A204.1 (cell line): ENCODE measurements at regions not wholly inside any gene's neighbourhood (a gene's known extent, or its start where the extent isn't known, plus 50 kb on each side); places are given as distances from the start of the nearest gene placed in this dataset.

ENCODE experiments used
- FAIRE-seq: peaks from 2 replicates; lab custom pipeline; 2012; peaks lifted over from hg19 to GRCh38; lab: Jason Lieb, UNC

- no peak for FAIRE-seq
Measured at GRCh38 chr3:102529452-102529851, 94.6 kb downstream of the ZPLD1 start.

DNA sequence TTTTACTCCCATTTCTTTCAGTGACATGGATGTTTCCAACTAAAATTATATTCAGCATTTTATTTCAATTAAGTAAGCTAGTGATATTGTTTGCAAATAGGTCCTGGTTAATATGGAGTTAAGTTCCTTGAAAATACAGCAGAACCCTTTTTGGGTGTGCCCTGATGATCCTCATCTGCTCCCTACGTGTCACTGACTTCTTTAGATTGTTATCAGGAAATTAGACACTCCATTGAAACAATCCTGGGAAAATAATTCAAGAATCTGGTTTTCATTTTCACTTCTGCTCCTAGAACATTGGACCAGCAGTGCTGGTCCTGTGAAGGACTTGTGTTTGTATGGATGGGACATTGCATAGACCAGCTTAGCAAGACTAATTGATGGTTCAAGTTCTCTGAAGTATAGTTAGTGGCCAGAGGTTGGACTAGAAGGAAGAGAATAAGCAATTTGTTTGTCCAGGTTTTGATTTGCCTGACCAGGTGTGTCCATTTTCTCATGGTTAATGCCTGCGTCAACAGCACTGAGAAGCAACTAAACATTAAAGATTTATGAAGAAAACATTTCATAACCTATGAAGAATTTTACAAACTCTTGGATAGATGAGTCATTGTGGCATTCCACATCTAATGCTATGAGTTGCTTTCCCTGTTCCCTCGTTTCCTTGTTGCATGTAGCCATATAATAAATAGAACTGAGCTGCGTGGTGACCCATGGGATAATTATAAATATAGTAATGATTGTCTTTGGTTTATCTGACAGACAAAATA lies 95.8 kb downstream of the ZPLD1 start:
- FAIRE-seq: no peak

DNA sequence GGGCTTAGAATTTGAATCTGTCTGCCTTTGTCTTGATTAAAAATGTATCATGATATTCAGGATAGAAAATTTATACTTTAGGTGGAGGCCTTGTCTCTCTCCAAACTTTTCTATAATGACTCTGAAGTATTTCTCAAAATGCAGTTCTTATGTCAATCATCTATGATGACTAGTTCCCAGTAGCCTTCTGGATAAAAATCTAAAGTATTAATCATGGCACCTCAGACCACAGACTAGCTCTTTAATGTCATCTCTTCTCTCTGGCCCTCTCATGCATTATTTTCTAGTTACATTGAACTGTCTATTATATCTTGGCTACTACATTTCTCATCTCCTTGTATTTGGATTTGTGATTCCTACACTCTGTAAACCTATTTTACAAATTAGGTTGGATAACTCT lies 96.9 kb downstream of the ZPLD1 start:
- no peak for FAIRE-seq

DNA sequence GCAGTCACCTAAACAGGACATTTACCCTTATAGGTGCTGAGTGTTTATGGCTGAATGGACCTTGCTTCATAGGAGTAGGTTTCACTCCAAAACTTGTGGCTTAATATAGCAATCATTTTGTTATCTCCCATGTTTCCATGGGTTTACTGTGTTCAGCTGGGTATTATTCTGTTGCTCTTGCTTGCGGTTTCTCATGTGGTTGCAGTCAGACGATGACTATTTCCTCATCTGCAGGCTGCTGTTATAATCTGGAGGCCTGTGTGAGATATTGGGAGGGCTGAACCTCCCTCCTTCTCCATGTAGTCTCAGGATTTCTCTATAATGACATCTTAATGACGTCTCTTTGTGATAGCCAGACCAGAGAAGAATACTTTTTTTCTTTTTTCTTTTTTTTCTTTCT lies 98.1 kb downstream of the ZPLD1 start:
- FAIRE-seq: no peak

DNA sequence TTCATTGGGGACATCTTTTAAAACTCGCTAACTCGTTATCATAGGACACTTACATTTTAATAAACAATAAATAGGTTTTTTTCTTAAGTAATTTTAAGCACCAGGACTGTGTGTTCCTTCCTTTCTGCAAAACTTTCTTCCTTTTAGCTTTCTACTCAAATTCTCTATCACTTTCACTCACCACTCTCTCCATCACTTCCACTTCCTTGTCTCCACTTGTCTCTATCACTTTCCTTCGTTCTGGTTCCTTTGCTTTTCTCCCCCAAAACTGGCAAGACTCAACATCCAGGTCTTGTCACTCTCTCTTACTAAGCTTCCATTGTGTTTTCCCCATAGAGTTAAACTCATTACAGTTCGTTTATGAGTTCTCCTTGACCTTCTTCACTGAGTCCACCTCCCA lies 99.0 kb downstream of the ZPLD1 start:
- FAIRE-seq: no peak

- peak; percentile 80 for FAIRE-seq
Measured at GRCh38 chr3:102536456-102536855, 101.6 kb downstream of the ZPLD1 start.

DNA sequence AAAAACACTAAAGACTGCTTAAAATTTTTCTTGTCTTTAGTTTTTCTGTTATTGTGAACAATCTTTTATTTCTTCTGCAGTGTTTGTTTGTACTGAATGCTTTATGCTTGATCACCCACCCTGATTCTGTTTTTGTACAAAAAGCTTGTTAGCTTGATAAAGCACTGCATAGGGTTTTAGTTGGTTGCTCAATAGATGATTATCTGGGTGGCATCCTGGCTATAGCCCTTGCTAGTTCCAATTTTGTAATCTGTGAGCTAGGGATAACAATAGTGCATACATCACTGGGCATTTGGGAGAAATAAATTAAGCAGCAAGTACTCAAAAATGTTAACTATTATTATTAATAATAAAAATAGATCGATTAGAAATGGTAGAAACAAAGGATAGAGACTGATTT lies 102.3 kb downstream of the ZPLD1 start:
- FAIRE-seq: no peak

DNA sequence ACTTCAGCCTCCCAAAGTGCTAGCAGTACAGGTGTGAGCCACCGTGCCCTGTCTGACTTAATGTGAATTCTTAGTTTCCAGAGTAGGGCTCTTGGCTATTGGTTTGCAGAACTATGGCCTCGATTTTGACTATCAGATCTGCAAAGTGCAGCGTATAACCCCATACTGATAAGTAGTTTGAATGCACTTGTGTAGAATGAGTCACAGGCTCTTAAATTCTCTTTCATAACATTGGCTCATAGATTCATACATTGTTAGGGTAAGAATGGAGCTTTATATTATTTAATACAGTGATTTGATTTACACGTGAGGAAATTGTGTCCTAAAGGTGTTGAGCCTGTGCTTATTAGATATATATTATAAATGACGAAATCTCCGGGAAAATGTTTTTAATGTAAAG lies 109.9 kb downstream of the ZPLD1 start:
- FAIRE-seq: no peak

DNA sequence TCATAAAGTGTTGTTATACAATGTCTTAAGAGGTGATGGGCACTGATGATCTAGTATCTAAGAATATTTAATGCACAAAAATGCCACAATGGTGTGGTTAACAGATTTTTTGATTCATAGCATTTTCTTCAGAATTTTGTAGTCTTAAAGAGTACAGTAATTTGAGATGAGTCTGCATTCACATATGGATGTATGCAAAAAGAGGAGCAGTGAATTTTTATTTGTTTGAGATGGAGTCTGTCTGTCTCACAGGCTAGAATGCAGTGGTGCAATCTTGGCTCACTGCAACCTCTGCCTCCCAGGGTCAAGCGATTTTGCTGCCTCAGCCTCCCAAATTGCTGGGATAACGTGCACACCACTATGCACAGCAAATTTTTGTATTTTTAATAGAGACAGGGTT lies 110.5 kb downstream of the ZPLD1 start:
- no peak for FAIRE-seq

DNA sequence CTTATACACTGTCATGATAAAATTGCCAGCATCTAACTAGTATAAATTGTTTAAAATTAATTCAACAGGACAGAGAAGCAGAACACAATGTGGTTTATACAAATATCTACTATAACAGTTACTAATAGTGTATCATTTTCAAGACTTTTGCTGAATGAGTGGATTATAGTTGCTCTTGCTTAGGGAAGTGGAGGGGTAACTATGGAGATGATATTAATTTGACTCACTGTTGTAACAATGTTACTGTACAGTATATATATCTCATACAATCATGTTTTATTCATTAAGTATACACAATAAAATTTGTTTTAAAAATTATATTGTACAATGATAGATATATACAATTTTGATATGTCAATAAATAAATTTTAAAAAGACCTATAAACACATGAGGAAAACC lies 119.1 kb downstream of the ZPLD1 start:
- FAIRE-seq: peak; percentile 46

DNA sequence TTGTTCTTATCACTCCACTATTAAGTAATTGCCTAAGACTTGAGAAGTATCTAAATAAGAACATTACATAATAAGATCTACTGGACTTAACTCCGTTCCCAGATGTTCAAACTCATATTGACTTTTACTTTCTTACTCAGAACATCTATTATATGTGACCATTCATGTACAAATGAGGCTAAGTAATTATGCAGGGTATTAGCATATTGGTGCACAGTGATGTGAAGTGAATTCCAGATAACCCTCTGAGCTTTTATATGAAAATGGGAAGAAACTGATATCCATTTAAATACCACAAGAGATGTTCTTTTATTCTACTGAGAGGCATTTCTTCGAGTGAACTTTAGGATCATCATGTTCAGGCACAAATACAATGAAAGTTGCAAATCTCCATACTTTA lies 135.7 kb downstream of the ZPLD1 start:
- FAIRE-seq: no peak

- no peak for FAIRE-seq
Measured at GRCh38 chr3:102571006-102571405, 136.2 kb downstream of the ZPLD1 start.

GRCh38 chr3:102571720-102572384 lies 137.0 kb downstream of the ZPLD1 start:
- FAIRE-seq: no peak

GRCh38 chr3:102573483-102574028 lies 138.7 kb downstream of the ZPLD1 start:
- no peak for FAIRE-seq

DNA sequence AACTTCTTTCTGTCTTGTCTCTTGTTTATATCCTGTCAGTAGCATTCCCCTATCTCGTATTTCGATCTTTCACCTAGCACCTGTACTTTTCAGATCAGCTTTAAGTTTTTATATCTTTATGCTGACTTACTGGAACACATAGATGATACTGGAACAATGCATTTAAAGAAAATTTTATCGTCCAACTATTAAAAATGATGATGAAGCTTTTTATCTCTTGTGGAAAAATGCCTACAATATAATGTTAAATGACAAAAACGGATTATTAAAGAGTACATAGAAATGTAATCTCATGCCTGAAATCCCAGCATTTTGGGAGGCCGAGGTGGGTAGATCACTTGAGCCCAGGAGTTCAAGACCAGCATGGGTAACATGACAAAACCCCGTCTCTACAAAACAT lies 139.5 kb downstream of the ZPLD1 start:
- no peak for FAIRE-seq

DNA sequence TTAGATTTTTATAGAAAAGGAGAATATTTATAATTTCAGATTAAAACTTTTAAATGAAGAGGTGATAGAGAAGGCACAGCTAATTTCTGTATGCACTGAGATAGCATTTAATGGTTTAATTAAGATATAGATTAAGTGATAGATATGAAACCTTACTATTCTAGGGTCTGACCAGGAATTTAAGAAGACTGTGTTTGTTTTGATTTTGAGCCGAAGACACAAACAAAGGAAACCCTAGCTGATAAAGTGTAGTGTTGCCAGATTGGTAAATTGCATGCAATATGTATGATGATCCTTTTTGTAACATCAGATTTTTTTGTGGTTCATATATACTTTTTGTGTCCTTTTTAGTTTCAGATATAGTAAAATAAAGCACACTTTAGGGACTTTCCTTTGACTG lies 141.8 kb downstream of the ZPLD1 start:
- FAIRE-seq: no peak

DNA sequence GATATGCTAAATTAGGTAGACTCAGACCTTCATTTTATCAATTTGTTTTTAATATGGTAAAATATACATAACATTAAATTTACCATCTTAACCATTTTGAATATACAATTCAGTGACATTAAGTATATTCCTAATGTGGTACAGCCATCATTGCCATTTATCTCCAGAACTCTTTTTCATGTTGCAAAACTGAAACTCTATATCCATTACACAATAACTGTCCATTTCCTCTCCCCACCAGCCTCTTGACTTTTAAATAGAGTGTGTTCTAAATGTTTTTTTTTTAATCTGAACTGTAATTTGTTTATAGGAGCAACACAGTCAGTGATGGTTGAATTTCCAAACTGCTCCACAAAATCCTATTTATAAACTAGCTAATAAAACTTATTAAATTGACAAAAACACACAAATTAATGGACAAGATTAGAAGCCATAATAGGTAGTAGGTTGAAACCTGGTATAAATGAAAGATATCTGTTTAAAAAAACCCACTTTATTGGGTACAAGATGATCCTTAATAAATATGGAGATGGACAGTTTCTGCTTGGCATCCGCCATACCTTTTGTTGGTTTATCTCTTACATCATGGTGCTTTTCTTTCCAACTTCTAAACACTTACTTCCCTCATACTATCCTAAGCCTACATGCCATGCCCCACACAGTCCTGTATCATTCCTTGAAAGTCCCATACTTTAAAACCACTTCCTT lies 142.4 kb downstream of the ZPLD1 start:
- no peak for FAIRE-seq

- no peak for FAIRE-seq
Measured at GRCh38 chr3:102580760-102581159, 145.9 kb downstream of the ZPLD1 start.

- FAIRE-seq: no peak
Measured at GRCh38 chr3:102586485-102586884, 151.7 kb downstream of the ZPLD1 start.

- peak; percentile 99 for FAIRE-seq
Measured at GRCh38 chr3:102593812-102594602, 159.2 kb downstream of the ZPLD1 start.

DNA sequence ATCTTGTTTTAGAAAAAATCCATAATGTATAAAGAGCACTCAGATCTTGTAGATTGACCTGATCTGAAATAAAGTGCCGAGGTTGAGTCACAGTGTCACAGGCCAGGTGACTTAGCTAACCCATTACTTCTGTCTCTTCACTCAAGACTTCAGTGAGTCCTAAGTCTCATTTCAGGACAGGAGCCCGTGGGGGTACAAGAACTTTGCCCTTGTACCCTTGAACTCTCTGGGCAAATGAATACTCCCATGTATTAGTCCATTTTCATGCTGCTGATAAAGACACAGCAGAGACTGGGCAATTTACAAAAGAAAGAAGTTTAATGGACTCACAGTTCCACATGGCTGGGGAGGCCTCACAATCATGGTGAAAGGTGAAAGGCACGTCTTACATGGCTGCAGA lies 160.2 kb downstream of the ZPLD1 start:
- no peak for FAIRE-seq

DNA sequence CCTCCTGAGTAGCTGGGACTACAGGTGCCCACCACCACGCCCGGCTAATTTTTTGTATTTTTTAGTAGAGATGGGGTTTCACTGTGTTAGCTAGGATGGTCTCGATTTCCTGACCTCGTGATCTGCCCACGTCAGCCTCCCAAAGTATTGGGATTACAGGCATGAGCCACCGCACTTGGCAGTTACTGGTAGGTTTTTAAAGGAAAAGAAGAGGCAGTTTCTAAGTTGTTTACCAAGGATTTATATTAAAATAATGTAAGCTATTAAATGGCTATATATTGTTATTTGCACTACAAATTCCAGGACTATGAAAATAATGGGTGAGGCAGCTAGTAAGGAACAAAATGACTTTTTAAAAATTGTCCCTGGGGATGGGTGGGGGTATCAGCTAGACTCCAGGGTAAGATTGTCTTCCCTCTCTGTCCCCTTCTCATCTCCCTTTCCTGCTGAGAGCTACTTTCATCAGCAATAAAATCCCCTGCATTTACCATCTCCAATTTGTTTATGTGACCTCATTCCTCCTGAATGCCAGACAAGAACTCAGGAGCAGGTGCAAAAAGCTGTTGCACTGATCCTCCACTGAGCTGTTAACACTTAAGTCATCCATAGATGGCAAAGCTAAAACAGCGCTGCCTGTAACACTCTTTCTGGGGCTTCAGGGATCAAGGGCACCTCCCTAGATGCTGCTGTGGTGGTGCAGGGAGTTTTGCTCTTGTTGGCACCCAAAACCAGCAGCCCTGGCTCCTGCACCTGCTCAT lies 165.2 kb downstream of the ZPLD1 start:
- FAIRE-seq: no peak
